GM18517 (cell line): ENCODE measurements at regions not wholly inside any gene's neighbourhood (a gene's known extent, or its start where the extent isn't known, plus 50 kb on each side); places are given as distances from the start of the nearest gene placed in this dataset.
"Not testable (repeated sequence)": the region's sequence is repeated elsewhere in the genome, so short reads cannot be mapped to it uniquely, and the experiment has no call there.

Source experiments
- ATAC-seq: cut with Tn5 transposase; IDR thresholded peaks from one replicate; pipeline ENCODE4 v1.9.1; 2021; ENCODE audit warnings: mild to moderate bottlenecking, moderate library complexity; ENCODE audit not compliant: unreplicated experiment

DNA sequence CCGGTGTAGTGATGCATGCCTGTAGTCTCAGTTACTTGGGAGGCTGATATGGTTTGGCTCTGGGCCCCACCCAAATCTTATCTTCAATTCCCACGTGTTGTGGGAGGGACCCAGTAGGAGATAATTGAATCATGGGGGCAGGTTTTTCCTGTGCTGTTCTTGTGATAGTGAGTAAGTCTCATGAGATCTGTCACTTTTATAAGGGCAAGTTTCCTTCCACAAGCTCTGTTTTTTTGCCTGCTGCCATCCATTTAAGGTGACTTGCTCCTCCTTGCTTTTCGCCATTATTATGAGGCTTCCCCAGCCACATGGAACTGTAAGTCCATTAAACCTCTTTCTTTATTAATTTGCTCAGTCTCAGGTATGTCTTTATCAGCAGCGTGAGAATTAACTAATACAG, 566.7 kb upstream of the NECTIN3 start:
- no peak for ATAC-seq

DNA sequence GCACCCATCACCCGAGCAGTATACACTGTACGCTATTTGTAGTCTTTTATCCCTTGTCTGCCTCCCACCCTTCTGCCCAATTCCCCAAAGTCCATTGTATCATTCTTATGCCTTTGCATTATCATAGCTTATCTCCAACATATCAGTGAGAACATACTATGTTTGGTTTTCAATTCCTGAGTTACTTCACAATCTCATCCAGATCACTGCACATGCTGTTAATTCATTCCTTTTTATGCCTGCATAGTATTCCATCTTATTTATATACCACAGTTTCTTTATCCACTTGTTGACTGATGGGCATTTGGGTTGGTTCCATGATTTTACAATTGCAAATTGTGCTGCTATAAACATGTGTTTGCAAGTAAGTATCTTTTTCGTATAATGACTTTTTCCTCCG, 564.7 kb upstream of the NECTIN3 start:
- no peak for ATAC-seq

DNA sequence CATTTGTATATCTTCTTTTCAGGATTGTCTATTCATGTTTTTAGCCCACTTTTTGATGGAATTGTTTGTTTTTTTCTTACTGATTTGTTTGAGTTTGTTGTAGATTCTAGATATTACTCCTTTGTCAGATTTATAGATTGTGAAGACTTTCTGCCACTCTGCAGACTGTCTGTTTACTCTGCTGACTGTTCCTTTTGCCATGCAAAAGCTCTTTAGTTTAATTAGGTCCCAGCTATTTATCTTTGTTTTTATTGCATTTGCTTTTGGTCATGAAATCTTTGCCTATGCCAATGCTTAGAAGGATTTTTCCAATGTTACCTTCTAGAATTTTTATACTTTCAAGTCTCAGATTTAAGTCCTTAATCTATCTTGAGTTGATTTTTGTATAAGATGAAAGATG, 564.0 kb upstream of the NECTIN3 start:
- ATAC-seq, result not testable (repeated sequence)

DNA sequence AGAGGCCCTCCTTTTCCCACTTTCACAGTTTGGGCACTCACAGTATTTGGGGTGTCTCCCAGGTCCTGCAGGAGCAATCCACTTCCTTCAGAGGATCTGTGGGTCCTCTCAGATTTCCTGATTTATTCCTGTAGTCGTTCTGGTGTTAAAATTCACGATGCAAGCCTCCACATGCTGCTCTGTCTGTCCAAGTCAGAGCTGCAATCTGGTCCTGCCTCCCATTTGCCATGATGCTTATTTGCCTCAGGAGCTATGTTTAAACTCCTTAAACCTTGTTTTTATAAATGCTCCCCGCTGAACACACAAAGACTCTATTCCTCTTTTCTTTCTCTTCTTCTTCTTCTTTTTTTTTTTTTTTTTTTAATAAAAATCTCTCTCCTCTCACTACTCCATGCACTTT, 558.7 kb upstream of the NECTIN3 start:
- no peak for ATAC-seq

DNA sequence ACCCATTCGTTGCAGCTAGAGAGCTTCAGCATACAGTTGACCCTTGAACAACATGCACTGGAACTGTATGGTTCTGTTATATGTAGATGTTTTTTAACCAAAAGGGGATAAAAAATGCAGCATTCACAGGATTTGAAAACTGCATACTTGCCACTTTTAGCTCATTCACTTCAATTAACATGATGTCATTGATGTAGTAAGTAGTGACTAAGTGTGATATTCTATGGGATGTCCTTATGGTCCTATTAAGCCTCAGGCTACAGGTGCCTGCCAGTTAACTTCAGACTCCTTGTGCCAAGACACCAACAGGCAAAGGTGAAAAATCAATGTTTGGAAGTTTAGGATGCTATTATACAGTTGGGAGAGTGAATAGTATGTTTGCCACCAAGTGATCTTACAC, 553.6 kb upstream of the NECTIN3 start:
- no peak for ATAC-seq

DNA sequence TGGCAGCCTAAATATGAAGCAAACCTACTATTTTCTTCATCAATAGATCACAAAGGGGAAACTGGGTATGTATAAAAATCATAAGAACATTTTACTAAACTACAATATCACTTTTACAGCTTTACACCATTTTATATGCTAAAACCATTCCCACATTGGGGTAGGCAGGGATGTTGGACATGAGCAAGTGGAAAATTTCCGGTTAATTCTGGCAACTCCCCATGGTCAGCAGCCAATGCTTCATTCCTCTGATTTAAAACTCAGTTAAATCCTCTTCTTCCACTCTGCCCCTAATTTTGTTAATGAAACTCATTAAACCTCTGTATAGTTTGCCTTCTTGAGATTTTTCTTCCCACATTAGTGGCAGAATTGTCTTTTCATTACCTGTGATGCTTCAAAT, 552.5 kb upstream of the NECTIN3 start:
- ATAC-seq, result no peak

DNA sequence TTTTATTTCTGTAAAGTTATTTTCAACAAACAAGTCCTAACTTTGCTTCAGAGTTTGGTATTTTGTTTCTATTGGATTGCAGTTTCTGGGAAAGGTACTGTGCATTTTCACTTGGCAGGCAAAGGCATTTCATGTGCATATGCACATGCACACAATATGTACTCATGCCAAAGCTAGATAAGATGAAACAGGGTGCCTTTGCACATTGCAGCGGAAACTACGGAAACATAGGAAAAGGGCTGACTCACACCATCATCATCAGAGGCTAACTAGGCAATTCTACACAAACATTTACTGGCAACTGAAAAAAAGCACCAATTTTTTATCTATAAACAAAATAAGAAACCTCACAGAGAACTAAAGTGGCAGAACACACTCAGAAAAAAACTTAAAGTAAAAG, 550.6 kb upstream of the NECTIN3 start:
- ATAC-seq, result no peak

DNA sequence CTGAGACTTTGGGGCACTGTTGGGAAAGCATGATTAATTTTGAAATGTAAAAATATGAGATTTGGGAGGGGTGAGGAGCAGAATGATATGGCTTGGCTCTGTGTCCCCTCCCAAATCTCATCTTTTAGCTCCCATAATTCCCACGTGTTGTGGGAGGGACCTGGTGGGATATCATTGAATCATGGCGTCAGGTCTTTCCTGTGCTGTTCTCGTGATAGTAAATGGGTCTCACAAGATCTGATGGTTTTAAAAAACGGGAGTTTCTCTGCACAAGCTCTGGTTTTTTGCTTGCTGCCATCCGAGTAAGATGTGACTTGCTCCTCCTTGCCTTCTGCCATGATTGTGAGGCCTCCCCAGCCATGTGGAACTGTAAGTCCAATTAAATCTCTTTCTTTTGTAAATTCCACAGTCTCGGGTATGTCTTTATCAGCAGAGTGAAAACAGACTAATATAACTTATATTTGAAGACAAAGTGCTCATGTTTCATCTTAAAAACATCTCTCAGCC, 546.0 kb upstream of the NECTIN3 start:
- not testable (repeated sequence) for ATAC-seq

DNA sequence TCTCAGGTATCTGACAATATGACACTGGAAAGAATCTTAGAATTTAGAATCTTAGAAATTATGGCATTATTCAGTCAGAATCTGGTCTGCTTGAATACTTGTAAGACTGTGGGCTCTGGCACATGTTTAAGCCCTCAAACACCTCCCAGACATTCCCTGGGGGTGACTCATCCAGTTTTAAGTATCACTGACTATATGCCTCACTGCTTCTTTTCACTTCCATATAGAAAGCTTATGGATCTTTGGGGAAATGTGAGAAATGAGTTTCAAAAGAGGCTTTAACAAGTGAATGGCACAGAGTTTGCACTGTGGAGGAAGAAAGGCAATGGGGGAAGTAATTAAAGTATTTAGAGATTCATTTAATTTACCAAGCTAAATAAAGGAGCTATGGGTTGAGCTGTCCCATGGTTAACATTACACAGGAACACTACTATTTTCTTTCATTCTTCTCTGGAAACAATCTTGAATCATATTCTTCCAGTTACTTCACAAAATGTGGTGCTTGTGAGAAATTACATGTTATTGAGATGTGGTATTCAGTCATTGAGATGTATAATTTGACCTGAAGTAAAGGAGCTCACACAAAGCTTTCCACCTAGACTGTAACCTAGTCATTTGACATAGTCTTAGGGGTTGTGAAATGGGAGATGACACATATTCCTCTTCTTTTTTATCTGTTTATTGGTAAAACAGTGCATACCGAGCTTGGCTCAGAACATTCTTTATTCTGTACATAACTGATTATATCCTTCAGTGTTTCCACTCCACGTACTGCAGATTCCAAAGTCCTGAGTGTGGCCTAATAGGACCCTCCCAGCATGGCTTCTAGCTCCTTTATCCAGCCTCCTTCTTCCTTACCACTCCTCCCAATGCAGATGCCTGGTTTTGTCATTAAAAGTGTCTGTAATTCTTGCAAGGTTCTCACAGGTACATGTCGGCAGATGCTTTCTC, 544.6 kb upstream of the NECTIN3 start:
- no peak for ATAC-seq

DNA sequence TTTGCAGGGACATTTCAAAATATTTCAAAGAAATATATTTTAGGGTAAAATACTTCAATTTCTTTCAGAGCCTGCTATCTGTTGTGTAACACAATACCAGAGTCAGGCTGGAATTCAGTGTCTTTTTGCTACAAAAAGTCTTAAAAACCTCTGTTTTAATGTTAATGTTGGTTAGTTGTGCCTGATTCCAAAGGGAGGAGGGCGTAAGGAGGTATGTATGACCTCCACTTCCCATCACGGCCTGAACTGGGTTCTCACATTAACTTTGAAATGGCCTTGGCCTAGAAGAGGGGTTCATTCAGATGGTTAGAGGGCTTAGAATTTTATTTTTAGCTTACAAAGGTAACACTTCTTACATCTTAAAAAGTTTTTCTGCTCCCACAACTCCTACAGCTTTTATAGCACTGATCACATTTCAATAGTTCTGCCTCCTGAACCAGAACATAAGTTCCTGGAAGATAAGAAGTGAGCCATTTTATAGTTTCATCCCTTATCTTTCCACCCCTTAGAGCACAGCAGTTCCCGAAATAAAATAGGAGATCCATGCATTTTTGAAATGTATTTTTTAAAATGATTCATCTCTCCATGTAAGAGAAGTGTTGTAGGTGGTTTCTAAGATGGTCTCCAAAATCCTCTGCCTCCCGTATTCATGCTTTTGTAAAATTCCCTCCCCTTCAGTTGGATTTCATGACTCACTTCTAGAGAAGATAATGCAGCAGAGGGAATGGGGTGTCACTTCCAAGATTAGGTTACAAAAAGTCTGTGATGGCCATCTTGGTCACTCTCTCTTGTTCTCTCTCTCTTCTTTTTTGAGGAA, 543.1 kb upstream of the NECTIN3 start:
- ATAC-seq, result no peak

DNA sequence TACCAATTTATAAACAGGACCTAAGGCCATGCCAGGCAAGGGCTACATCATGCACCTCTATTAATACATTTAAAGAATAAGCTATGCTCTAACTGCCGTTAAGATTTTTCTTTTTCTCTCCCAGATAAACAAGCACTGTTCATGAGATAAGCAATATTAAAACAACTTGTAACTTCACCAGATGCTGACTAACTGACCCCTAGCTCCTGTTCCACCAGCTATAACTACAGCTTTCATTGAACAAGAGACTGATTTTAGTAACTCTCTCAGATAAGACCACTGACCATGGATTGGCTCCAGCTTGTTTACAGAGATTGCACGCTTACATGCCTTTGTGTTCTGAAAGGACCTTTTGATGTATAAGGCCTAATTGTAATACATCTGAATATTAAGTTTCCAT, 540.7 kb upstream of the NECTIN3 start:
- no peak for ATAC-seq

DNA sequence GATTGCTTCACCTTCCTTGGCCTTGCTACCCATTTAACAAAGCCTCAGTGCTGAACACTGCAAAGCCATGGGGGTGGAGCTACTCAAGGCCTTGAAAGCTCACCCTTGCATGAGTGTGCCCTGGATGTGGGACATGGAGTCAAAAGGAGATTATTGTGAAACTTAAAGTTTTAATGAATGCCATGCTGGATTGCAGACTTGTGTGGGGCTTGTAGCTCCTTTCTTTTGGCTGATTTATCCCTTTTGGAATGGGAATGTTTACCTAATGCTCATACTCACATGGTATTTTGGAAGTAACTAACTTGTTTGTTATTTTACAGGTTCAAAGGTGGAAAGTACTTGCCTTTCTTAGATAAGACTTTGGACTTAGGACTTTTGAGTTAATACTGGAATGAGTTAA, 538.5 kb upstream of the NECTIN3 start:
- ATAC-seq, result no peak

DNA sequence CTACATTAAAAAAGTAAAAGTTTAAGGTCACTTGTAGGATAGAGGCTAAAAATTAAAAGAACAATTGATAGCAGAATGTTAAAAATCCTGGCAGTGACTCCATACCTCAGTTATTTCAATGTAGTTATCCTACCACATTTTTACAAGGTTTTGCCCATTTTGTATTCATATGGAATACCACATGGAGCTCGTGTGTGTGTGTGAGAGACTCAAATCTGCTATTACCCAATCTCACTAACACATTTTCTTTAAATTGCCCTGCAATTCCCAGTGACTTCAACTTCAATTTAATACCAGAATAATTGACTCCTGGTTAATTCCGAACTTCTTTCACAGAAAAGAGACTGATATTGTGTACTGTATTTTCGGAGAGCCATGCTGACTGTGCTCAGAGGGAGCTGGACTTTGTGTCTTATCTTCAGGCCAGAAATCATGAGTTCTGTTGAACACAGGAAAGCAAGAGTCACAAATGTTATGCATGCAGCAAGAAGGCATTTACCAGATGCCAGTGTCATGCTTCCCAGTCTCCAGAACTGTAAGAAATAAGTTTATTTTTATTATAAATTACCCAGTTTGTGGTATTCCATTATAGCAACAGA, 529.0 kb upstream of the NECTIN3 start:
- no peak for ATAC-seq

DNA sequence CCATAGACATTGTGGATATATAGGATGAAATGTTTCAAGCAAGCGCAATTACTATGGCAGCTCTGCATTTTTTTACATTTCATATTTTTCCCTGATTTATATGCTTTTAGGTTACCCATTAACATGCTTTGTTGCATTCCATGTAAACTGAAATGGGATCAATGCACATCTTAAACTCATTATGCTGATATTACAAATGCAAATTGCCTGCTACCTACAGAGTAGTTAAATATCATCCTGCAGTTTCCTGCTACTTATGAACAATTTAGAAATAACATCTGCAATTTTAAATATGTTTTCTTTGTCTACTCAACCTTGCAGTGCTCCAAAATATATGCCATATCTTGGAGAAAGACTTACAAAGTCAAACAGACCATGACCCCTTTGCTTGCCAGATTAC, 526.9 kb upstream of the NECTIN3 start:
- no peak for ATAC-seq

DNA sequence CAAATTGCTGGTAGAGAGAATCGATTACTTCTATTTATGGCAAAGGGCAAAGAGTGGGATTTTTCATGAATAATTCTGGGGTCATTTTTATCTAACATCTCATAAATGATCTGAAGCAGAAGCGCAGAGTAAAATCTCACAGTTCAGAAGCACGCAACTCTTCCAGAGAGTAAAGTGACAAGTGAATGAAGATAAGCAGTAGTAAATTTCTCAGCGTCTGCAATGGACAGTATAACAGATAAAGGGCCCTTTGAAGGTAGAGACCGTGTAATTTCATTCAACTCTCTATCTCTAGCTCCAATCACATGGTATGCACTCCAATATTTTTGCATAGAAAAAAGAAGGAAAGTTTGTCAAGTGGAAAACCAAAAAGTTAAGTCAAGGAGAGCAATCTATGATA, 521.1 kb upstream of the NECTIN3 start:
- ATAC-seq, result no peak

DNA sequence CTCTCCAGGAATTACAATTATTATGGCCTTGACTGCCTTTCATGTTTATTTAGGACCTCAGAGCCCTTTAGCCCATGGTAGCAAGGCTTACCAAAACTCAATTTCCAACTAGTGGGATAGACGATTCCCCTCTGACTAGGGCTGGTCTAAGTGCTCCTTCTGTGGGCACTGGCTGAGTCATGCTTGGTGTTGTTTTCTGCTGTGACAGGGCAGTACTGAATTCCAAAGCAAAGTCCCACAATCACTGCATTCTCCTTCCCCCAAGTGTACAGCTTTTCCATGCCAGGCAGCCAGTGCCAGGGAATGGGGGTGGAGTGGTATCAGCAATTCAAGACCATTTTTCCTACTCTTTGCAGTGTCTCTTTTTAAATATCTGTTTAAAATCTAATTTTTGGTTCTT, 509.0 kb upstream of the NECTIN3 start:
- ATAC-seq, result no peak

DNA sequence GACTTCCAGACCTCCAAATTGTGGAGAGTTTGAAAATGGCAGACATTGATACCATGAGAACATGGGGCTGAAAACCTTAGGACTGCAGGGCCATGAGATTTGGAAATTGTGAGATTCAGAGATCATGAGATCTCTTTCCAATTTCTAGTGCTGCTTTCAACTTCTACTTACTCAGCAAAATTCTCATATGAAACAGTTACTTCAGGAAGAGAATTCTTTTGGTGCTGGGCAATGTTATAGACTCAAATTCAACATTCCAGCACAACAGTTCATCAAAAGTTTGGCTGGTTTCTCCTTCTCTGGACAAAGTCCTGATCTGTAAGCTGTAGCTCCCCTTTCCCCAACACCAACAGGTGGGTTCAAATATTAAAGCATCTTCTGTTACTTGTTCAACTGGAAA, 506.9 kb upstream of the NECTIN3 start:
- no peak for ATAC-seq

DNA sequence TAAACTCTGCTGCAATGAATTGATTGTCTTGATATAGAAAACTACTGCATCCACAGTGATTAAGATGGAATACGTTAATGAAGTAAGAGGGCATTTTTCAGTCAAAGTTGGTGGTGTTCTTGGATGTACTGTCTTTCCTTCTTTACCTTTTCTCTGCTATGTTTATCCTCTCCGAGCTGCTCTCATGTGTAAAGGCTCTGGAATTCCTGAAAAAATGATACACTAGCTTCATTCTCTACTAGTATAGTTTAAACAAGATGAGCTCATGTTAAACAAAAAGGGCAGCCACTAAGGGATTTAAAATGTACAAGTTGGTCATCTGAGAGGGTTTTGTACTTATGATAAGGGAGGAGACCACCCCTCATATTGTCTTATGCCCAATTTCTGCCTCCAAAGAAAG, 504.6 kb upstream of the NECTIN3 start:
- no peak for ATAC-seq

DNA sequence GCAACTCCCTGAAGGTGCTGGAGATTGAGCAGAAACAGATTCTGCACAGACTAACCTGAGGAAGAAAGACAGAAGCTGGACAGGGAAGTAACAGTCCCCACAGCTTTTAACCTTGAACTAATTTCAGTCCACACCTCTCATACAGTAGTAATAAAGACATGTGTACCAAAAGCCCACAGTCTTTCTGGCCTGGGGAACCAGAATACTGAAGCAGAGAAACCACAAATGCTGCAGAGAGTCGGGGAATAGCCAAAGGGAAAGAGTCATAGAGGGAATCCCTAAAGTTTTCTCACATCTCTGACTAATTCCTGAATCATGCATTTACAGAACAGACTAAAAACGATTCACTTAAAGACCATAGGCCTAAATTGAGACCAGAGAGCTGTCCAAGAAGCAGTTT, 503.4 kb upstream of the NECTIN3 start:
- peak; percentile 59 for ATAC-seq

DNA sequence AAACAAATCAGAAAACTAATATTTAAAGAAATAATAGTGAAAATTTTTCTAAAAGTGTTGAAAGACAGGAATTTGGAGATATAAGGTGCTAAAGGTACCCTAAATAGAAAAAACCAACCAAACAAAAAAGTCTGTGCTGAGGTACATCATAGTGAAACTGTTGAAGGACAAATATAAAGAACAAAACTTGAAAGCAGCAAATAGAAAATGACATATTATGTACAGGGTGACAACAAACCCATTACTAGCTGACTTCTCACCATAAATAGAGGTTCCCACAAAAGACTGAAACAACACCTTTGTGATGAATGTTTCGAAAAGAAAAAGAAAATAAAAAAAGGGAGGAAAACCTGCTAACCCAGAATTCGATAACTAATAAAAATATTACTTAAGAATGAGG, 502.5 kb upstream of the NECTIN3 start:
- ATAC-seq, result peak; percentile 76

DNA sequence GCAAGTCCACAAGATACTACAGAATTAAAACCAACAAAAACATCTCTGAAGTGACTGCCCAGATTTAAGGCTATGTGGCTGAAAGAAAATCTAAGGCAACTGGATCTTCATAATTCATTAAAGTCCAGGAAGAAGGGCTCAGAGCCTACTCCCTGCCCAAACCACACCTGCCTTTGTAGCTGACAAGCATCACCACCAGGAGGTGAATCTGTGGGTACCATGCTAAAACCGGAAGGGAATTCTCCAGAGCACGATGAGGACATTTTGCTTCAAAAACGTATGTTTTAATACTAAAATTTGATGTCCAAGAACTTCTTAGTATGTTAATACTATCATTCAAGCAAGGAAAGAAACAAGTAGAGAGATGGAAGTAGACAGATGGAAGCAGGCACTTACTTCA, 495.9 kb upstream of the NECTIN3 start:
- ATAC-seq, result no peak
